HepG2 (cell line): ENCODE measurements at regions not wholly inside any gene's neighbourhood (a gene's known extent, or its start where the extent isn't known, plus 50 kb on each side); places are given as distances from the start of the nearest gene placed in this dataset.

Experiments used
- ATAC-seq: fragments of 200-7000 bp; cut with Tn5 transposase; 3 replicates; pipeline ENCODE4 v1.9.1; 2020; ENCODE audit warnings: mild to moderate bottlenecking, moderate library complexity
- BruUV-seq: library from RNA; stranded (reverse); fragments of 400-500 nt; replicated peaks from 2 replicates; lab custom pipeline; 2021; lab: Mats Ljungman, UMichigan
- CTCF ChIA-PET: fragments of 300-600 bp; formaldehyde crosslinking; extraction: SDS; loops from one replicate; lab custom pipeline; 2021; ENCODE audit warnings: low total read pairs, inconsistent platforms, low intra/inter-chr PET ratio; lab: Yijun Ruan, JAX
- POLR2A ChIA-PET: fragments of 350-600 bp; sonication (Branson Sonifier 250); formaldehyde crosslinking; loops from one replicate; lab custom pipeline; 2020; ENCODE audit warnings: antibody characterized with exemption, inconsistent platforms; lab: Yijun Ruan, JAX
- DNase-seq: peaks from one replicate; pipeline ENCODE4 v3.0.0-alpha.2; 2015; ENCODE audit warnings: low spot score
- FAIRE-seq: peaks from 3 replicates; lab custom pipeline; 2011; peaks lifted over from hg19 to GRCh38; lab: Jason Lieb, UNC
- H2AFZ ChIP-seq: one replicate; pipeline ENCODE4 v1.6.1; 2011; ENCODE audit warnings: low read length, inconsistent platforms
- H3K27ac ChIP-seq: fragments of 300-600 bp; 3 replicates; pipeline ENCODE4 v1.8.0; 2011; ENCODE audit warnings: mixed run types, mild to moderate bottlenecking, mixed read lengths, low read length, inconsistent platforms; ENCODE audit not compliant: insufficient read depth; ENCODE audit errors: extremely low read length
- H3K27me3 ChIP-seq, 2 experiments: fragments of 200-600 bp in 1 of 2; 2 replicates in 1 of 2; 3 replicates in 1 of 2; pipeline versions ENCODE4 v1.6.0 to v1.8.0; 2011; ENCODE audit warnings: low read length in 2 of 2, mild to moderate bottlenecking in 2 of 2, moderate library complexity in 2 of 2, inconsistent platforms in 1 of 2; ENCODE audit not compliant: insufficient read depth in 2 of 2, control insufficient read depth in 1 of 2
- H3K36me3 ChIP-seq, 2 experiments: fragments of 200-600 bp in 1 of 2; replicated peaks in 1 of 2; 2 replicates in 1 of 2; 3 replicates in 1 of 2; pipeline versions ENCODE4 v1.5.1 to v1.8.0; 2011; ENCODE audit warnings: low read length in 2 of 2, inconsistent platforms in 1 of 2; ENCODE audit not compliant: insufficient read depth in 2 of 2, control insufficient read depth in 1 of 2
- H3K4me1 ChIP-seq: 2 replicates; pipeline ENCODE4 v1.5.1; 2012; ENCODE audit warnings: low read length, inconsistent platforms; ENCODE audit not compliant: insufficient read depth
- H3K4me2 ChIP-seq: 2 replicates; pipeline ENCODE4 v1.6.0; 2011; ENCODE audit warnings: low read depth, low read length, inconsistent platforms
- H3K4me3 ChIP-seq, 3 experiments: fragments of 200-600 bp in 1 of 3; sonication (generic), shearing (Covaris generic) in 1 of 3; replicated peaks in 1 of 3; 2 replicates each; pipeline ENCODE4 v1.5.1; 2011 to 2016; ENCODE audit warnings: low read length in 3 of 3, inconsistent platforms in 2 of 3, low read depth in 2 of 3, mild to moderate bottlenecking in 2 of 3, control low read depth in 1 of 3, mixed read lengths in 1 of 3; ENCODE audit not compliant: insufficient read depth in 1 of 3
- H3K79me2 ChIP-seq: one replicate; pipeline ENCODE4 v1.6.1; 2011; ENCODE audit warnings: low read length, inconsistent platforms; ENCODE audit not compliant: insufficient read depth
- H3K9ac ChIP-seq: 2 replicates; pipeline ENCODE4 v1.6.0; 2011; ENCODE audit warnings: mild to moderate bottlenecking, low read depth, low read length, inconsistent platforms; ENCODE audit not compliant: insufficient read depth
- H3K9me3 ChIP-seq: 2 replicates; pipeline ENCODE4 v1.5.1; 2012; ENCODE audit warnings: mild to moderate bottlenecking, low read length
- H4K20me1 ChIP-seq: 2 replicates; pipeline ENCODE4 v1.6.0; 2011; ENCODE audit warnings: inconsistent platforms, mild to moderate bottlenecking, low read length, moderate library complexity; ENCODE audit not compliant: insufficient read depth
- AGO1 ChIP-seq: fragments of 200-400 bp; formaldehyde crosslinking; IDR thresholded peaks from 2 replicates; pipeline ENCODE4 v1.6.1; 2017; ENCODE audit warnings: mild to moderate bottlenecking, low read depth, low read length, moderate library complexity; ENCODE audit not compliant: poor library complexity, severe bottlenecking
- CENPBD1 ChIP-seq: sonication (generic); formaldehyde crosslinking; IDR thresholded peaks from 2 replicates; pipeline ENCODE4 v1.8.0; 2022; ENCODE audit warnings: missing genetic modification reagents, low read depth, mild to moderate bottlenecking, borderline replicate concordance
- SRSF9 ChIP-seq: fragments of 200-400 bp; formaldehyde crosslinking; IDR thresholded peaks from 2 replicates; pipeline ENCODE4 v1.6.1; 2018; ENCODE audit warnings: borderline replicate concordance, mild to moderate bottlenecking, low read depth, low read length; ENCODE audit not compliant: insufficient read depth, poor library complexity, severe bottlenecking
- THYN1 ChIP-seq: sonication (generic); formaldehyde crosslinking; IDR thresholded peaks from 2 replicates; pipeline ENCODE4 v1.8.1; 2023; ENCODE audit warnings: low read depth, mild to moderate bottlenecking, moderate library complexity, missing genetic modification reagents, borderline replicate concordance
- WIZ ChIP-seq: sonication (generic); formaldehyde crosslinking; IDR thresholded peaks from 2 replicates; pipeline ENCODE4 v1.5.1; 2020; ENCODE audit warnings: mild to moderate bottlenecking, missing genetic modification reagents
- ZC3H4 ChIP-seq: sonication (generic); formaldehyde crosslinking; IDR thresholded peaks from 2 replicates; pipeline ENCODE4 v1.4.0; 2020; ENCODE audit warnings: missing genetic modification reagents, borderline replicate concordance
- ZNF3 ChIP-seq: IDR thresholded peaks from 2 replicates; pipeline ENCODE4 v1.7.0; 2017; ENCODE audit warnings: inconsistent platforms
- ZNF318 ChIP-seq: sonication (generic); formaldehyde crosslinking; IDR thresholded peaks from 2 replicates; pipeline ENCODE4 v1.4.0; 2020; ENCODE audit warnings: mild to moderate bottlenecking, missing genetic modification reagents
- ZNF724P ChIP-seq: sonication (generic); formaldehyde crosslinking; IDR thresholded peaks from 2 replicates; pipeline ENCODE4 v1.8.0; 2022; ENCODE audit warnings: missing genetic modification reagents, borderline replicate concordance
- in situ Hi-C: cut with HindIII; loops from 2 replicates; pipeline ENCODE4 v1.10.0; 2017; ENCODE audit warnings: low pct_unique_long_range_greater_than_20kb; ENCODE audit not compliant: extremely low pct_ligation_motif_present
- intact Hi-C: fragments of 100-400 bp; cut with micrococcal nuclease; formaldehyde crosslinking; loops from one replicate; pipeline ENCODE4 v1.10.0; 2022; ENCODE audit not compliant: unreplicated experiment

GRCh38 chr12:88746386-88746785 lies 166.1 kb upstream of the KITLG start:
- in situ Hi-C loops: no loop called here

More at GRCh38 chr12:88746386-88746785, 166.1 kb upstream of the KITLG start:
- ChIA-PET CTCF (no interaction called here), POLR2A (no interaction called here)
- Histone ChIP-seq H3K9ac (no peak overlapping the region), H3K4me1 (peaks cover 16% of the 10 kb centered on the region), H3K36me3 (no peaks in the 10 kb centered on the region), H3K4me3 (no peak overlapping the region), H3K9me3 (no peaks in the 10 kb centered on the region), H3K4me2 (no peak overlapping the region), H2AFZ (no peak overlapping the region), H3K27ac (no peak overlapping the region), H3K27me3 (no peaks in the 10 kb centered on the region), H3K79me2 (no peaks in the 10 kb centered on the region), H4K20me1 (no peaks in the 10 kb centered on the region)
- FAIRE-seq: no peak
- TF ChIP-seq AGO1: no peak
- TF ChIP-seq ZNF724P: no peak
- TF ChIP-seq CENPBD1: no peak
- TF ChIP-seq THYN1 (CRISPR knock-in tag): no peak
- no peak for TF ChIP-seq ZNF3 (CRISPR knock-in tag)
- TF ChIP-seq SRSF9: no peak
- no peak for TF ChIP-seq ZC3H4 (CRISPR knock-in tag)
- no peak for TF ChIP-seq ZNF318 (CRISPR knock-in tag)
- no peak for TF ChIP-seq WIZ (CRISPR knock-in tag)
- no TSS peak for BruUV-seq
- DNase-seq: no peak
- no peak for ATAC-seq
- intact Hi-C loops: loop anchor here (5.0 kb wide), 1 partner anchor 246 kb away; no protein-coding TSS in a partner anchor
